Peyer's patch (tissue), 4 donors: ENCODE measurements at regions not wholly inside any gene's neighbourhood (a gene's known extent, or its start where the extent isn't known, plus 50 kb on each side); places are given as distances from the start of the nearest gene placed in this dataset.

Source experiments
- DNase-seq, 3 donors: peaks; one replicate each; pipeline ENCODE4 v3.0.0-alpha.2; 2017 to 2019
- H3K27ac ChIP-seq, 4 donors: fragments of 200-600 bp; sonication (generic); one replicate each; pipeline ENCODE4 v1.5.1; 2016 to 2019
- H3K27me3 ChIP-seq, 2 donors: fragments of 200-600 bp; sonication (generic); one replicate each; pipeline ENCODE4 v1.5.1; 2019
- H3K36me3 ChIP-seq, 3 donors: fragments of 200-600 bp; sonication (generic); one replicate each; pipeline ENCODE4 v1.5.1; 2016 to 2019
- H3K4me1 ChIP-seq, 4 donors: fragments of 200-600 bp; sonication (generic); one replicate each; pipeline ENCODE4 v1.5.1; 2016 to 2019
- H3K4me3 ChIP-seq, 4 donors: fragments of 200-600 bp; sonication (generic); 1 replicate in 3 of 4; 2 replicates in 1 of 4; pipeline ENCODE4 v1.5.1; 2016 to 2019; ENCODE audit warnings: mild to moderate bottlenecking in 1 of 4
- H3K9me3 ChIP-seq, 4 donors: fragments of 200-600 bp; sonication (generic); one replicate each; pipeline ENCODE4 v1.5.1; 2016 to 2019; ENCODE audit warnings: mild to moderate bottlenecking in 1 of 4
- CTCF ChIP-seq, 6 experiments: fragments of 450-650 bp in 4 of 6; fragments of 200-600 bp in 2 of 6; sonication (generic) in 1 of 6; IDR thresholded peaks; one replicate each; pipeline ENCODE4 v1.5.1; 2017 to 2019; ENCODE audit warnings: antibody characterized with exemption in 6 of 6, mild to moderate bottlenecking in 3 of 6, moderate library complexity in 1 of 6
- POLR2A ChIP-seq, 2 donors: fragments of 450-650 bp; IDR thresholded peaks; one replicate each; pipeline ENCODE4 v1.5.1; 2017; ENCODE audit warnings: antibody characterized with exemption in 2 of 2, mild to moderate bottlenecking in 2 of 2, moderate library complexity in 2 of 2

GRCh38 chr10:6766131-6766801, 186.2 kb upstream of the PRKCQ start:
- Histone ChIP-seq H3K4me1 (no peaks in the 10 kb centered on the region), H3K27me3 (no peaks in the 10 kb centered on the region), H3K36me3 (no peaks in the 10 kb centered on the region), H3K9me3 (no peaks in the 10 kb centered on the region), H3K4me3 (no peak overlapping the region), H3K27ac (no peak overlapping the region)
- DNase-seq: no peak
- TF ChIP-seq POLR2A (IDR thresholded peaks at IDR 0.05) (no peak), CTCF (IDR thresholded peaks at IDR 0.05) (no peak)

GRCh38 chr10:6763423-6763822, 183.3 kb upstream of the PRKCQ start:
- Histone ChIP-seq H3K27me3 (no peaks in the 10 kb centered on the region), H3K4me3 (no peak overlapping the region), H3K9me3 (no peaks in the 10 kb centered on the region), H3K27ac (no peak overlapping the region), H3K4me1 (no peaks in the 10 kb centered on the region), H3K36me3 (no peaks in the 10 kb centered on the region)
- DNase-seq: no peak
- TF ChIP-seq POLR2A (IDR thresholded peaks at IDR 0.05) (no peak), CTCF (IDR thresholded peaks at IDR 0.05) (no peak)

GRCh38 chr10:6763001-6763400, 182.9 kb upstream of the PRKCQ start:
- Histone ChIP-seq H3K27me3 (no peaks in the 10 kb centered on the region), H3K9me3 (no peaks in the 10 kb centered on the region), H3K4me1 (no peaks in the 10 kb centered on the region), H3K4me3 (no peak overlapping the region), H3K36me3 (no peaks in the 10 kb centered on the region), H3K27ac (no peak overlapping the region)
- DNase-seq: no peak
- TF ChIP-seq CTCF (IDR thresholded peaks at IDR 0.05) (no peak), POLR2A (IDR thresholded peaks at IDR 0.05) (no peak)

- no peaks in the 10 kb centered on the region for H3K4me1 ChIP-seq
- DNase-seq: no peak
- no peak overlapping the region for H3K4me3 ChIP-seq
- H3K27ac ChIP-seq: no peak overlapping the region
- H3K9me3 ChIP-seq: no peaks in the 10 kb centered on the region
- no peaks in the 10 kb centered on the region for H3K27me3 ChIP-seq
- no peaks in the 10 kb centered on the region for H3K36me3 ChIP-seq
- TF ChIP-seq POLR2A (IDR thresholded peaks at IDR 0.05) (no peak), CTCF (IDR thresholded peaks at IDR 0.05) (no peak)
Observed at GRCh38 chr10:6759961-6760360, 179.9 kb upstream of the PRKCQ start.

GRCh38 chr10:6757158-6757557, 177.1 kb upstream of the PRKCQ start:
- Histone ChIP-seq H3K36me3 (no peaks in the 10 kb centered on the region), H3K4me3 (no peak overlapping the region), H3K9me3 (no peaks in the 10 kb centered on the region), H3K27ac (no peak overlapping the region), H3K4me1 (no peaks in the 10 kb centered on the region), H3K27me3 (no peaks in the 10 kb centered on the region)
- no peak for DNase-seq
- TF ChIP-seq CTCF (IDR thresholded peaks at IDR 0.05): no peak
- TF ChIP-seq POLR2A (IDR thresholded peaks at IDR 0.05): no peak

- H3K36me3 ChIP-seq: no peaks in the 10 kb centered on the region
- no peak overlapping the region for H3K4me3 ChIP-seq
- no peak for DNase-seq
- no peak overlapping the region for H3K27ac ChIP-seq
- TF ChIP-seq POLR2A (IDR thresholded peaks at IDR 0.05) (no peak), CTCF (IDR thresholded peaks at IDR 0.05) (no peak)
- H3K9me3 ChIP-seq: no peaks in the 10 kb centered on the region
- no peaks in the 10 kb centered on the region for H3K27me3 ChIP-seq
- no peaks in the 10 kb centered on the region for H3K4me1 ChIP-seq
Observed at GRCh38 chr10:6756716-6757115, 176.6 kb upstream of the PRKCQ start.
